Heart left ventricle (tissue), 16 donors: ENCODE measurements at regions not wholly inside any gene's neighbourhood (a gene's known extent, or its start where the extent isn't known, plus 50 kb on each side); places are given as distances from the start of the nearest gene placed in this dataset.

Experiments
- ATAC-seq, 4 donors: fragments of 200-7000 bp; cut with Tn5 transposase; one replicate each; pipeline ENCODE4 v1.9.1; 2020 to 2022; ENCODE audit warnings: moderate library complexity in 4 of 4, mild to moderate bottlenecking in 3 of 4, moderate number of reproducible peaks in 1 of 4
- DNase-seq, 5 donors: peaks; one replicate each; pipeline ENCODE4 v3.0.0-alpha.2; 2020
- H3K27ac ChIP-seq, 12 donors: fragments of 200-600 bp; sonication (generic) in 4 of 12; one replicate each; pipeline versions ENCODE4 v1.5.0 to v1.8.0; 2016 to 2022; ENCODE audit warnings: mild to moderate bottlenecking in 2 of 12
- H3K27me3 ChIP-seq, 9 donors: fragments of 200-600 bp; sonication (generic) in 2 of 9; one replicate each; pipeline versions ENCODE4 v1.5.1 to v1.8.0; 2016 to 2022; ENCODE audit warnings: mild to moderate bottlenecking in 3 of 9
- H3K36me3 ChIP-seq, 9 donors: fragments of 200-600 bp; sonication (generic) in 2 of 9; one replicate each; pipeline versions ENCODE4 v1.5.0 to v1.8.0; 2018 to 2022; ENCODE audit warnings: mild to moderate bottlenecking in 2 of 9
- H3K4me1 ChIP-seq, 12 donors: fragments of 200-600 bp; sonication (generic) in 4 of 12; one replicate each; pipeline versions ENCODE4 v1.5.0 to v1.8.0; 2016 to 2022; ENCODE audit warnings: mild to moderate bottlenecking in 3 of 12
- H3K4me3 ChIP-seq, 12 donors: fragments of 200-600 bp; sonication (generic) in 4 of 12; one replicate each; pipeline versions ENCODE4 v1.5.0 to v1.8.0; 2017 to 2022; ENCODE audit warnings: mild to moderate bottlenecking in 9 of 12, moderate library complexity in 4 of 12
- H3K9me3 ChIP-seq, 12 donors: fragments of 200-600 bp; sonication (generic) in 4 of 12; one replicate each; pipeline versions ENCODE4 v1.5.0 to v1.8.0; 2016 to 2022; ENCODE audit warnings: mild to moderate bottlenecking in 1 of 12
- CTCF ChIP-seq, 12 donors: fragments of 200-600 bp; sonication (generic) in 4 of 12; IDR thresholded peaks; one replicate each; pipeline versions ENCODE4 v1.5.0 to v1.8.0; 2018 to 2022; ENCODE audit warnings: antibody characterized with exemption in 12 of 12, mild to moderate bottlenecking in 5 of 12
- POLR2A ChIP-seq, 2 donors: fragments of 450-650 bp; IDR thresholded peaks; one replicate each; pipeline ENCODE4 v1.6.1; 2017; ENCODE audit warnings: antibody characterized with exemption in 2 of 2, mild to moderate bottlenecking in 2 of 2, moderate library complexity in 2 of 2
- WGBS, 4 donors: extraction: QIAGEN DNeasy Blood & Tissue Kit in 2 of 4; methylation state at CpG; one replicate each; pipeline versions ENCODE4 v1.1.5 to v1.1.7; 2013 to 2018; 5-methylcytosine and 5-hydroxymethylcytosine counted together
- intact Hi-C, 10 donors: fragments of 100-400 bp; cut with DNase I; formaldehyde crosslinking; loops; one replicate each; pipeline versions ENCODE4 v1.11.1 to v1.14.2; 2022
- donor health status: ischemic (EF 13 %, LVEDD 7.1; RV severe dilation, severe dysfunction).
- donor health status: healthy with polysubstance abuse.
- donor health status: DM: no; HTN: yes; CAD: no.
- donor health status: DM: no; HTN: no; CAD: no.
- donor health status: ischemic (EF 25% LVEDD 6.9; RV normal size, moderate dysfunction).
- donor health status: ischemic (EF 25% LVEDD 5.7; RV mildly dilated, moderate dysfunction).
- donor health status: healthy.
- donor health status: DM: yes; HTN: yes; CAD: no.
- donor health status: ischemic (EF 35%, LVEDD 5.7; RV mildly dilated, moderate dysfunction).
- donor health status: nonischemic (EF 11% LVEDD 7.7; RV severe dilation, severe dysfunction).
- donor health status: DM: yes; HTN: yes; CAD: no.
- donor health status: PGD.
- donor health status: ischemic (EF 29% LVEDD 5.4; RV normal size, mild dysfunction).
- donor health status: nonischemic (EF 23%, LVEDD 6.1; RV moderate dilation, normal function).

GRCh38 chr6:90401933-90402830, 105.5 kb upstream of the BACH2 start:
- peaks cover 0 to 19% (median 3%) of the 10 kb centered on the region in 12 donors for H3K4me1 ChIP-seq
- H3K27me3 ChIP-seq: peaks cover 0 to 9% (median 0%) of the 10 kb centered on the region in 9 donors
- no peak for DNase-seq
- no peaks in the 10 kb centered on the region for H3K36me3 ChIP-seq
- no peak for ATAC-seq
- TF ChIP-seq POLR2A (IDR thresholded peaks at IDR 0.05) (no peak), CTCF (IDR thresholded peaks at IDR 0.05) (no peak)
- WGBS, 4 donors: 83 to 86% (median 84%) methylated on average over 10 of the region's 10 CpGs
- intact Hi-C loops: no loop called here
- peak overlapping the region in 1 of 12 donors; percentile 42 for H3K27ac ChIP-seq
- no peaks in the 10 kb centered on the region for H3K9me3 ChIP-seq
- H3K4me3 ChIP-seq: no peak overlapping the region

GRCh38 chr6:90399970-90400369, 103.3 kb upstream of the BACH2 start:
- ATAC-seq: no peak
- Histone ChIP-seq H3K9me3 (no peaks in the 10 kb centered on the region), H3K4me1 (peaks cover 0 to 21% (median 3%) of the 10 kb centered on the region in 12 donors), H3K36me3 (no peaks in the 10 kb centered on the region), H3K4me3 (no peak overlapping the region), H3K27me3 (peaks cover 0 to 9% (median 0%) of the 10 kb centered on the region in 9 donors), H3K27ac (no peak overlapping the region)
- 57 to 69% (median 66%) methylated on average over 12 of the region's 12 CpGs for WGBS, 4 donors
- no peak for DNase-seq
- TF ChIP-seq CTCF (IDR thresholded peaks at IDR 0.05) (no peak), POLR2A (IDR thresholded peaks at IDR 0.05) (no peak)
- intact Hi-C loops: loop anchor here in 6 of 10 donors (5.0 to 10.0 kb wide), 6 partner anchors 75 to 455 kb away; no protein-coding TSS in a partner anchor

- Histone ChIP-seq H3K4me1 (peaks cover 0 to 13% (median 0%) of the 10 kb centered on the region in 12 donors), H3K36me3 (no peaks in the 10 kb centered on the region), H3K9me3 (no peaks in the 10 kb centered on the region), H3K4me3 (no peak overlapping the region), H3K27me3 (peaks cover 0 to 9% (median 0%) of the 10 kb centered on the region in 9 donors), H3K27ac (no peak overlapping the region)
- TF ChIP-seq CTCF (IDR thresholded peaks at IDR 0.05): no peak
- no peak for TF ChIP-seq POLR2A (IDR thresholded peaks at IDR 0.05)
- WGBS, 4 donors: 56 to 68% (median 61%) methylated on average over 5 of the region's 5 CpGs
- DNase-seq (no peak), ATAC-seq (peak in 2 of 4 donors; percentile 42 to 52)
- intact Hi-C loops: loop anchor here in 6 of 10 donors (5.0 to 10.0 kb wide), 6 partner anchors 77 to 453 kb away; no protein-coding TSS in a partner anchor
These were observed 101.5 kb upstream of the BACH2 start for GRCh38 chr6:90397929-90398674.

- Histone ChIP-seq H3K9me3 (no peaks in the 10 kb centered on the region), H3K36me3 (no peaks in the 10 kb centered on the region), H3K27ac (no peak overlapping the region), H3K4me1 (peaks cover 0 to 11% (median 0%) of the 10 kb centered on the region in 12 donors), H3K27me3 (peaks cover 0 to 9% (median 0%) of the 10 kb centered on the region in 9 donors), H3K4me3 (no peak overlapping the region)
- ATAC-seq: no peak
- DNase-seq: no peak
- no peak for TF ChIP-seq POLR2A (IDR thresholded peaks at IDR 0.05)
- no peak for TF ChIP-seq CTCF (IDR thresholded peaks at IDR 0.05)
- WGBS, 4 donors: 80 to 88% (median 85%) methylated on average over 4 of the region's 4 CpGs
- intact Hi-C loops: loop anchor here in 6 of 10 donors (5.0 to 10.0 kb wide), 6 partner anchors 78 to 452 kb away; no protein-coding TSS in a partner anchor
These were observed 100.4 kb upstream of the BACH2 start for GRCh38 chr6:90397047-90397446.
